ENCODE measurements at regions not wholly inside any gene's neighbourhood (a gene's known extent, or its start where the extent isn't known, plus 50 kb on each side); places are given as distances from the start of the nearest gene placed in this dataset.
A peak's percentile ranks its signal among the peaks of the same experiment; 100 is the strongest.
"Not testable (repeated sequence)": the region's sequence is repeated elsewhere in the genome, so short reads cannot be mapped to it uniquely, and the experiment has no call there.

DNA sequence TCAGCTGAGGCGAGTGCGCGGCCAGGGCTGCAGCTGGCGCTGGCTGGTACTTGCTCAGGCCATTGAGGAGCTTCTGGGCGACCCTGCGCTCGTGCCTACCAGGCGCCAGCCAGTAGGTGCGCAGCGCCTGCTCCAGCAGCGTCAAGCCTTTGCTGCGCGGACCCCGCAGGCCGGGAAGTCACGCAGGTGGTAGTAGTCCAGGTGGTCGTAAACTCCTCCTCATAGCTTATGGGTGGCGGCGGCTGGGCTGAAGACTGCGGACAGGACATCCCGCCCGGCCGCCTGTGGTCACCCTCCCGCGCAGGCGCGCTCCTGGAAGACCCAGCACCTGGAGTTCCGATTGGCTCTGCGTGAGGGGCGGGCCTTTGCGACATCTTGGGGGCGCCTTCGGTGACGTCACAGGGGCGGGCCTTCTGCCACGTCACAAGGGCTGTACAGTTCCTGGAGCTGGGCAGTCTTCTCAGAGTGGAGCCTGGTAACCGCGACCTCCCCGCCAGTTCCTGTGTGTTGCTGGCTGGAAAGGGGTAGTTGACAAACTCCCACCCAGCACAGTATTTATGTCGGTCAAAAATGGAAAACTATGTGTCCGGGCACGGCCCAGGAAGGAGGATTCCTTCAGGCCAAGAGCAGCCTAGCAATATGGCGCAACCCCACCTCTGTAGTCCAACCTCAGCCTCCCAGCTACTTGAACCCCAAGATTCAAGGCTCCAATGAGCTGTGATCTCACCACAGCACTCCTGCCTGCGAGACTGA lies 102.2 kb upstream of the VKORC1L1 start:
- Histone ChIP-seq H3K4me2 (ENCODE audit: low read depth, low read length, poor library complexity, severe bottlenecking) (peak overlapping the region; percentile 57), H3K9ac (ENCODE audit: low read length) (peak overlapping the region; percentile 78), H3K4me3 (ENCODE audit: insufficient read depth, low read length, poor library complexity, severe bottlenecking) (peak overlapping the region; percentile 67), H2AFZ (ENCODE audit: low read depth, low read length, severe bottlenecking) (peak overlapping the region; percentile 58)
- not testable (repeated sequence) for H3K36me3 ChIP-seq (ENCODE audit: low read length); H3F3A ChIP-seq (ENCODE audit: insufficient read depth); H3K9me3 ChIP-seq (ENCODE audit: insufficient read depth, low read length); H3K27ac ChIP-seq (ENCODE audit: low read depth, low read length); H3K27me3 ChIP-seq (ENCODE audit: low read length); H4K20me1 ChIP-seq (ENCODE audit: low read depth, low read length); H3K9me2 ChIP-seq (replicated peaks; ENCODE audit: insufficient read depth, low read length); H3K79me2 ChIP-seq (ENCODE audit: insufficient read depth, low read length)

DNA sequence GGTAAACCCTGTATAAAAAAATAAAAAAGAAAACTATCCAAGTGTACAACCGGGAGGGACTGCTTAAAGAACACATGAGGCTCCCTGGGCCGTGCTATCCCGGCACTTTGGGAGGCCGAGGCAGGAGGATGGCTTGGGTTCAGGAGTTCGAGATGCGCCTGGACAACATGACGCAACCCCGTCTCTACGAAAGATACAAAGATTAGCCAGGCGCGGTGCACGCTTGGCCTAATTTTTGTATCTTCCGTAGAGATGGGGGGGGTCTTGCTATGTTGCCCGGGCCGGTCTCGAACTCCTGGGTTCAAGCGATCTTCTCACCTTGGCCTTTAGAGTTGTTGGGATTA lies 101.7 kb upstream of the VKORC1L1 start:
- H3K27me3 ChIP-seq (ENCODE audit: low read length); H3K9me2 ChIP-seq (replicated peaks; ENCODE audit: insufficient read depth, low read length); H3K9me3 ChIP-seq (ENCODE audit: insufficient read depth, low read length); H3K36me3 ChIP-seq (ENCODE audit: low read length); H3F3A ChIP-seq (ENCODE audit: insufficient read depth); H3K27ac ChIP-seq (ENCODE audit: low read depth, low read length); H4K20me1 ChIP-seq (ENCODE audit: low read depth, low read length); H3K79me2 ChIP-seq (ENCODE audit: insufficient read depth, low read length): not testable (repeated sequence)
- peak overlapping the region; percentile 78 for H3K9ac ChIP-seq (ENCODE audit: low read length)
- H3K4me3 ChIP-seq (ENCODE audit: insufficient read depth, low read length, poor library complexity, severe bottlenecking): peak overlapping the region; percentile 67
- H3K4me2 ChIP-seq (ENCODE audit: low read depth, low read length, poor library complexity, severe bottlenecking): peak overlapping the region; percentile 57
- peak overlapping the region; percentile 58 for H2AFZ ChIP-seq (ENCODE audit: low read depth, low read length, severe bottlenecking)

GRCh38 chr7:65776677-65777076 lies 96.2 kb upstream of the VKORC1L1 start:
- not testable (repeated sequence) for H3K36me3 ChIP-seq (ENCODE audit: low read length); H3K79me2 ChIP-seq (ENCODE audit: insufficient read depth, low read length); H3K9me2 ChIP-seq (replicated peaks; ENCODE audit: insufficient read depth, low read length); H2AFZ ChIP-seq (ENCODE audit: low read depth, low read length, severe bottlenecking); H4K20me1 ChIP-seq (ENCODE audit: low read depth, low read length); H3K9me3 ChIP-seq (ENCODE audit: insufficient read depth, low read length); H3K4me2 ChIP-seq (ENCODE audit: low read depth, low read length, poor library complexity, severe bottlenecking); H3K27me3 ChIP-seq (ENCODE audit: low read length); H3K9ac ChIP-seq (ENCODE audit: low read length); H3K4me3 ChIP-seq (ENCODE audit: insufficient read depth, low read length, poor library complexity, severe bottlenecking); H3F3A ChIP-seq (ENCODE audit: insufficient read depth); H3K27ac ChIP-seq (ENCODE audit: low read depth, low read length)

DNA sequence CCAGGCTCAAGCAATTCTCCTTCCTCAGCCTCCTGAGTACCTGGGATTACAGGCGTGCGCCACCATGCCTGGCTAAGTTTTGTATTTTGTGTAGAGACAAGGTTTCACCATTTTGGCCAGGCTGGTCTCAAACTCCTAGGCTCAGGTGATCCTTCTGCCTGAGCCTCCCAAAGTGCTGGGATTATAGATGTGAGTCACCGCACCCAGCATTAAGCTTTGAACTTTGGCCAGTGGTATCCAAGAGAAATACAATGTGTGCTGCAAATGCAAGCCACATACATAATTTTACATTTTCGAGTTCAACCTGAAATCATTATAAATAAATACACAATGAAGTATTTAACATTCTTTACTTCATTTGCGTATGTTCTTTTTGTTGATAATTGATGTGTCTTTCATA lies 82.9 kb upstream of the VKORC1L1 start:
- H3K36me3 ChIP-seq (ENCODE audit: low read length); H3K4me2 ChIP-seq (ENCODE audit: low read depth, low read length, poor library complexity, severe bottlenecking); H3K9me2 ChIP-seq (replicated peaks; ENCODE audit: insufficient read depth, low read length); H3K27ac ChIP-seq (ENCODE audit: low read depth, low read length); H3K9ac ChIP-seq (ENCODE audit: low read length); H3K4me3 ChIP-seq (ENCODE audit: insufficient read depth, low read length, poor library complexity, severe bottlenecking); H3K79me2 ChIP-seq (ENCODE audit: insufficient read depth, low read length); H4K20me1 ChIP-seq (ENCODE audit: low read depth, low read length); H3K27me3 ChIP-seq (ENCODE audit: low read length); H3F3A ChIP-seq (ENCODE audit: insufficient read depth); H3K9me3 ChIP-seq (ENCODE audit: insufficient read depth, low read length); H2AFZ ChIP-seq (ENCODE audit: low read depth, low read length, severe bottlenecking): not testable (repeated sequence)

DNA sequence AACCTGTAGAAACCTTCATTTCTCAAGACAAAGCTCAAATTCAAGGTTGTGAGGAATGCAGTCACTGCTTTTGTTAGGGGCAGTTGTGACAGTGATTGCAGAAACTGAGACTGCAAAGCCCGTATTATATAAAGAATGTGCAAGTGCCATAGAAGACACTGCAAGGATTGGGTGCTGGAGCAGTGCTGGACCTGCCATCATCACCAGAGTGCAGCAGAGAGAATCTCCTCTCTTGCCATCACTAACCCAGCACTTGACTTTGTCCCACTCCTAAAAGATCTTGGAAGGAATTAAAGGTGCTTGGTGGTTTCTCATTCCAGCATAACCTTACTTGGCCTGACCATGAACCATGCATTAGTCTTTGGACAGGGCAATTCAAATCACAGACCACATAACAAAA lies 81.1 kb upstream of the VKORC1L1 start:
- not testable (repeated sequence) for H3K27me3 ChIP-seq (ENCODE audit: low read length); H3K9me2 ChIP-seq (replicated peaks; ENCODE audit: insufficient read depth, low read length); H4K20me1 ChIP-seq (ENCODE audit: low read depth, low read length); H3K36me3 ChIP-seq (ENCODE audit: low read length); H3K4me3 ChIP-seq (ENCODE audit: insufficient read depth, low read length, poor library complexity, severe bottlenecking); H3K9me3 ChIP-seq (ENCODE audit: insufficient read depth, low read length); H3F3A ChIP-seq (ENCODE audit: insufficient read depth); H3K79me2 ChIP-seq (ENCODE audit: insufficient read depth, low read length); H2AFZ ChIP-seq (ENCODE audit: low read depth, low read length, severe bottlenecking); H3K9ac ChIP-seq (ENCODE audit: low read length); H3K27ac ChIP-seq (ENCODE audit: low read depth, low read length); H3K4me2 ChIP-seq (ENCODE audit: low read depth, low read length, poor library complexity, severe bottlenecking)

DNA sequence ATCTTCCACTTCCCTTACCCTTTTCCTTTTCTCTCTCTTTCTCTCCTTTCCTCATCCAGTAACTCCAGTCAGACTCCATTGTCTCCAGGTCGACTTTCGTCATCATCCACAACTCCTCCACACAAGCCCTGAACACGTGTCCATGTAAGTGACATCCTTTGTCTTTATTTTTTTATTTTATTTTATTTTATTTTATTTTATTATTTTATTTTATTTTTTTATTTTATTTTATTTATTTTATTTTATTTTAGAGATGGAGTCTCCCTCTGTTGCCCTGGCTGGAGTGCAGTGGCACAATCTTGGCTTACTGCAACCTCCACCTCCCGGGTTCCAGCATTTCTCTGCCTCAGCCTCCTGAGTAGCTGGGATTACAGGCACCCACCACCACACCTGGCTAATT lies 80.1 kb upstream of the VKORC1L1 start:
- H3K36me3 ChIP-seq (ENCODE audit: low read length); H2AFZ ChIP-seq (ENCODE audit: low read depth, low read length, severe bottlenecking); H3K9me2 ChIP-seq (replicated peaks; ENCODE audit: insufficient read depth, low read length); H3F3A ChIP-seq (ENCODE audit: insufficient read depth); H3K79me2 ChIP-seq (ENCODE audit: insufficient read depth, low read length); H3K4me3 ChIP-seq (ENCODE audit: insufficient read depth, low read length, poor library complexity, severe bottlenecking); H4K20me1 ChIP-seq (ENCODE audit: low read depth, low read length); H3K9ac ChIP-seq (ENCODE audit: low read length); H3K9me3 ChIP-seq (ENCODE audit: insufficient read depth, low read length); H3K4me2 ChIP-seq (ENCODE audit: low read depth, low read length, poor library complexity, severe bottlenecking); H3K27me3 ChIP-seq (ENCODE audit: low read length); H3K27ac ChIP-seq (ENCODE audit: low read depth, low read length): not testable (repeated sequence)

- not testable (repeated sequence) for H3K9me3 ChIP-seq (ENCODE audit: insufficient read depth, low read length); H3K9ac ChIP-seq (ENCODE audit: low read length); H3K27me3 ChIP-seq (ENCODE audit: low read length); H3K27ac ChIP-seq (ENCODE audit: low read depth, low read length); H2AFZ ChIP-seq (ENCODE audit: low read depth, low read length, severe bottlenecking); H3K4me3 ChIP-seq (ENCODE audit: insufficient read depth, low read length, poor library complexity, severe bottlenecking); H3K9me2 ChIP-seq (replicated peaks; ENCODE audit: insufficient read depth, low read length); H4K20me1 ChIP-seq (ENCODE audit: low read depth, low read length); H3K79me2 ChIP-seq (ENCODE audit: insufficient read depth, low read length); H3F3A ChIP-seq (ENCODE audit: insufficient read depth); H3K4me2 ChIP-seq (ENCODE audit: low read depth, low read length, poor library complexity, severe bottlenecking); H3K36me3 ChIP-seq (ENCODE audit: low read length)
Observed at GRCh38 chr7:65794671-65795391, 78.0 kb upstream of the VKORC1L1 start.

GRCh38 chr7:65795392-65795716 lies 77.5 kb upstream of the VKORC1L1 start:
- not testable (repeated sequence) for H3K9me3 ChIP-seq (ENCODE audit: insufficient read depth, low read length); H3K36me3 ChIP-seq (ENCODE audit: low read length); H3K9ac ChIP-seq (ENCODE audit: low read length); H4K20me1 ChIP-seq (ENCODE audit: low read depth, low read length); H3K9me2 ChIP-seq (replicated peaks; ENCODE audit: insufficient read depth, low read length); H3K4me2 ChIP-seq (ENCODE audit: low read depth, low read length, poor library complexity, severe bottlenecking); H2AFZ ChIP-seq (ENCODE audit: low read depth, low read length, severe bottlenecking); H3K27ac ChIP-seq (ENCODE audit: low read depth, low read length); H3F3A ChIP-seq (ENCODE audit: insufficient read depth); H3K4me3 ChIP-seq (ENCODE audit: insufficient read depth, low read length, poor library complexity, severe bottlenecking); H3K79me2 ChIP-seq (ENCODE audit: insufficient read depth, low read length); H3K27me3 ChIP-seq (ENCODE audit: low read length)
